Loucy (cell line): ENCODE measurements at regions not wholly inside any gene's neighbourhood (a gene's known extent, or its start where the extent isn't known, plus 50 kb on each side); places are given as distances from the start of the nearest gene placed in this dataset.

ENCODE experiments used
- H2AFZ ChIP-seq: fragments of 200-600 bp; sonication (generic); 2 replicates; pipeline ENCODE4 v1.6.0; 2016; ENCODE audit warnings: antibody characterized with exemption, mild to moderate bottlenecking, low read length, moderate library complexity
- H3F3A ChIP-seq: fragments of 200-600 bp; 2 replicates; pipeline ENCODE4 v1.6.0; 2016; ENCODE audit warnings: antibody characterized with exemption, low read depth, mild to moderate bottlenecking
- H3K27me3 ChIP-seq: fragments of 200-600 bp; sonication (generic); 2 replicates; pipeline ENCODE4 v1.6.1; 2014; ENCODE audit warnings: low read length, mild to moderate bottlenecking; ENCODE audit not compliant: insufficient read depth, poor library complexity, severe bottlenecking
- H3K36me3 ChIP-seq: fragments of 200-600 bp; sonication (generic); 2 replicates; pipeline ENCODE4 v1.6.1; 2016; ENCODE audit warnings: low read length; ENCODE audit not compliant: insufficient read depth
- H3K4me1 ChIP-seq: fragments of 200-600 bp; sonication (generic); 2 replicates; pipeline ENCODE4 v1.5.1; 2014; ENCODE audit warnings: low read length, mild to moderate bottlenecking; ENCODE audit not compliant: insufficient read depth, poor library complexity, severe bottlenecking
- H3K4me2 ChIP-seq: fragments of 200-600 bp; sonication (generic); 2 replicates; pipeline ENCODE4 v1.6.0; 2014; ENCODE audit warnings: antibody characterized with exemption, low read length, low read depth, mild to moderate bottlenecking; ENCODE audit not compliant: poor library complexity, severe bottlenecking
- H3K4me3 ChIP-seq: fragments of 200-600 bp; sonication (generic); 2 replicates; pipeline ENCODE4 v1.5.1; 2014; ENCODE audit warnings: low read length, mild to moderate bottlenecking, mixed read lengths; ENCODE audit not compliant: poor library complexity, severe bottlenecking
- H3K79me2 ChIP-seq: fragments of 200-600 bp; sonication (generic); 2 replicates; pipeline ENCODE4 v1.6.1; 2014; ENCODE audit warnings: low read length; ENCODE audit not compliant: insufficient read depth
- H3K9ac ChIP-seq: fragments of 200-600 bp; sonication (generic); 2 replicates; pipeline ENCODE4 v1.6.0; 2014; ENCODE audit warnings: mild to moderate bottlenecking, low read depth, low read length, moderate library complexity; ENCODE audit not compliant: poor library complexity, severe bottlenecking
- H3K9me2 ChIP-seq: fragments of 200-600 bp; sonication (generic); replicated peaks from 2 replicates; pipeline ENCODE4 v1.6.1; 2016; ENCODE audit warnings: low read depth, low read length, mixed read lengths
- H3K9me3 ChIP-seq: fragments of 200-600 bp; sonication (generic); 2 replicates; pipeline ENCODE4 v1.6.1; 2014; ENCODE audit warnings: mild to moderate bottlenecking, antibody characterized with exemption, low read length, low read depth; ENCODE audit not compliant: insufficient read depth
- H4K20me1 ChIP-seq: fragments of 200-600 bp; sonication (generic); 2 replicates; pipeline ENCODE4 v1.6.0; 2014; ENCODE audit warnings: antibody characterized with exemption, low read length, mild to moderate bottlenecking; ENCODE audit not compliant: insufficient read depth, poor library complexity, severe bottlenecking
- CTCF ChIP-seq: fragments of 200-600 bp; sonication (generic); conservative IDR thresholded peaks from 2 replicates; pipeline ENCODE4 v1.5.1; 2014; ENCODE audit warnings: mild to moderate bottlenecking, antibody characterized with exemption, low read length
- EZH2phosphoT487 ChIP-seq: fragments of 200-600 bp; IDR thresholded peaks from 2 replicates; pipeline ENCODE4 v1.6.1; 2018; ENCODE audit warnings: antibody characterized with exemption, mild to moderate bottlenecking, moderate library complexity, borderline replicate concordance

GRCh38 chr3:8441969-8442559 lies 59.6 kb upstream of the LMCD1 start:
- H3F3A ChIP-seq = no peaks in the 10 kb centered on the region
- H2AFZ ChIP-seq = no peak overlapping the region
- H3K9me3 ChIP-seq = no peaks in the 10 kb centered on the region
- H3K4me1 ChIP-seq = no peaks in the 10 kb centered on the region
- H3K9ac ChIP-seq = no peak overlapping the region
- TF ChIP-seq EZH2phosphoT487 = no peak
- TF ChIP-seq CTCF = peak; percentile 70
- no peak overlapping the region for H3K4me3 ChIP-seq
- no peaks in the 10 kb centered on the region for H3K27me3 ChIP-seq
- no peaks in the 10 kb centered on the region for H3K79me2 ChIP-seq
- no peaks in the 10 kb centered on the region for H4K20me1 ChIP-seq
- H3K9me2 ChIP-seq = no peaks in the 10 kb centered on the region
- H3K4me2 ChIP-seq = no peak overlapping the region
- H3K36me3 ChIP-seq = no peaks in the 10 kb centered on the region

GRCh38 chr3:8442993-8443650 lies 58.5 kb upstream of the LMCD1 start:
- H3K4me3 ChIP-seq = no peak overlapping the region
- H3K79me2 ChIP-seq = no peaks in the 10 kb centered on the region
- no peaks in the 10 kb centered on the region for H4K20me1 ChIP-seq
- H3F3A ChIP-seq = no peaks in the 10 kb centered on the region
- peak overlapping the region; percentile 61; the same call in 1 of the 2 replicates for H2AFZ ChIP-seq
- H3K9me3 ChIP-seq = no peaks in the 10 kb centered on the region
- no peak overlapping the region for H3K9ac ChIP-seq
- H3K36me3 ChIP-seq = no peaks in the 10 kb centered on the region
- H3K4me2 ChIP-seq = no peak overlapping the region
- no peaks in the 10 kb centered on the region for H3K27me3 ChIP-seq
- H3K4me1 ChIP-seq = no peaks in the 10 kb centered on the region
- no peaks in the 10 kb centered on the region for H3K9me2 ChIP-seq
- TF ChIP-seq EZH2phosphoT487 = no peak
- no peak for TF ChIP-seq CTCF

- no peak overlapping the region for H3K4me3 ChIP-seq
- no peaks in the 10 kb centered on the region for H4K20me1 ChIP-seq
- TF ChIP-seq EZH2phosphoT487 = no peak
- TF ChIP-seq CTCF = no peak
- no peaks in the 10 kb centered on the region for H3K9me3 ChIP-seq
- H3K4me1 ChIP-seq = no peaks in the 10 kb centered on the region
- H3K4me2 ChIP-seq = peak overlapping the region; percentile 11
- H3F3A ChIP-seq = no peaks in the 10 kb centered on the region
- no peaks in the 10 kb centered on the region for H3K79me2 ChIP-seq
- no peaks in the 10 kb centered on the region for H3K36me3 ChIP-seq
- no peaks in the 10 kb centered on the region for H3K9me2 ChIP-seq
- H3K9ac ChIP-seq = no peak overlapping the region
- no peak overlapping the region for H2AFZ ChIP-seq
- H3K27me3 ChIP-seq = no peaks in the 10 kb centered on the region
These were observed 57.5 kb upstream of the LMCD1 start for GRCh38 chr3:8443829-8444791.
